Cardiac muscle cell (in vitro differentiated cells and primary cell): ENCODE measurements at regions not wholly inside any gene's neighbourhood (a gene's known extent, or its start where the extent isn't known, plus 50 kb on each side); places are given as distances from the start of the nearest gene placed in this dataset.
A peak's percentile ranks its signal among the peaks of the same experiment; 100 is the strongest.

Experiments used
- DNase-seq, 2 donors: peaks; one replicate each; pipeline versions ENCODE4 v3.0.0 to v3.0.0-alpha.2; 2010 to 2017; ENCODE audit warnings: low read depth in 1 of 2, low spot score in 1 of 2
- H3K27ac ChIP-seq: fragments of 200-600 bp; sonication (generic); 2 replicates; pipeline ENCODE4 v1.5.1; 2016
- H3K27me3 ChIP-seq: fragments of 200-600 bp; sonication (generic); 2 replicates; pipeline ENCODE4 v1.6.0; 2016; ENCODE audit warnings: control low read depth
- H3K36me3 ChIP-seq: fragments of 200-600 bp; sonication (generic); 2 replicates; pipeline ENCODE4 v1.5.1; 2016; ENCODE audit warnings: control low read depth
- H3K4me1 ChIP-seq: fragments of 200-600 bp; sonication (generic); 2 replicates; pipeline ENCODE4 v1.8.1; 2017; ENCODE audit warnings: low read depth, mild to moderate bottlenecking, mixed run types
- H3K4me3 ChIP-seq: fragments of 200-600 bp; sonication (generic); 2 replicates; pipeline ENCODE4 v1.5.1; 2016; ENCODE audit warnings: mild to moderate bottlenecking
- H3K9me3 ChIP-seq: fragments of 200-600 bp; sonication (generic); 2 replicates; pipeline ENCODE4 v1.5.1; 2017; ENCODE audit warnings: low read depth, mild to moderate bottlenecking, control low read depth
- CTCF ChIP-seq: IDR thresholded peaks from 2 replicates; pipeline ENCODE4 v1.5.1; 2012; ENCODE audit warnings: low read depth, mild to moderate bottlenecking, low read length

GRCh38 chr5:88555674-88556073 lies 287.0 kb upstream of the TMEM161B start:
- TF ChIP-seq CTCF, result no peak
- Histone ChIP-seq H3K36me3 (no peaks in the 10 kb centered on the region), H3K4me1 (no peaks in the 10 kb centered on the region), H3K27ac (no peak overlapping the region), H3K4me3 (no peak overlapping the region), H3K9me3 (no peaks in the 10 kb centered on the region), H3K27me3 (no peaks in the 10 kb centered on the region)
- peak in 1 of 2 donors; percentile 31 for DNase-seq

- Histone ChIP-seq H3K9me3 (no peaks in the 10 kb centered on the region), H3K27me3 (no peaks in the 10 kb centered on the region), H3K27ac (no peak overlapping the region), H3K36me3 (no peaks in the 10 kb centered on the region), H3K4me3 (no peak overlapping the region), H3K4me1 (no peaks in the 10 kb centered on the region)
- no peak for DNase-seq
- TF ChIP-seq CTCF, result no peak
Measured at GRCh38 chr5:88553986-88554385, 285.3 kb upstream of the TMEM161B start.

- Histone ChIP-seq H3K27ac (no peak overlapping the region), H3K27me3 (no peaks in the 10 kb centered on the region), H3K36me3 (no peaks in the 10 kb centered on the region), H3K4me3 (no peak overlapping the region), H3K4me1 (no peaks in the 10 kb centered on the region), H3K9me3 (no peaks in the 10 kb centered on the region)
- DNase-seq, result no peak
- TF ChIP-seq CTCF, result no peak
Measured at GRCh38 chr5:88553136-88553875, 284.7 kb upstream of the TMEM161B start.

- H3K27me3 ChIP-seq, result no peaks in the 10 kb centered on the region
- H3K36me3 ChIP-seq, result no peaks in the 10 kb centered on the region
- H3K4me1 ChIP-seq, result no peaks in the 10 kb centered on the region
- no peak for TF ChIP-seq CTCF
- no peaks in the 10 kb centered on the region for H3K9me3 ChIP-seq
- no peak overlapping the region for H3K27ac ChIP-seq
- no peak overlapping the region for H3K4me3 ChIP-seq
- no peak for DNase-seq
Measured at GRCh38 chr5:88552426-88552825, 283.8 kb upstream of the TMEM161B start.

- H3K4me1 ChIP-seq, result no peaks in the 10 kb centered on the region
- no peak for TF ChIP-seq CTCF
- no peaks in the 10 kb centered on the region for H3K9me3 ChIP-seq
- DNase-seq, result no peak
- no peaks in the 10 kb centered on the region for H3K27me3 ChIP-seq
- no peak overlapping the region for H3K4me3 ChIP-seq
- H3K27ac ChIP-seq, result no peak overlapping the region
- H3K36me3 ChIP-seq, result no peaks in the 10 kb centered on the region
Measured at GRCh38 chr5:88551724-88552345, 283.2 kb upstream of the TMEM161B start.
